HepG2 (cell line): ENCODE measurements at regions not wholly inside any gene's neighbourhood (a gene's known extent, or its start where the extent isn't known, plus 50 kb on each side); places are given as distances from the start of the nearest gene placed in this dataset.

Experiments used
- ATAC-seq: fragments of 200-7000 bp; cut with Tn5 transposase; 3 replicates; pipeline ENCODE4 v1.9.1; 2020; ENCODE audit warnings: mild to moderate bottlenecking, moderate library complexity
- BruUV-seq: library from RNA; stranded (reverse); fragments of 400-500 nt; replicated peaks from 2 replicates; lab custom pipeline; 2021; lab: Mats Ljungman, UMichigan
- CTCF ChIA-PET: fragments of 300-600 bp; formaldehyde crosslinking; extraction: SDS; loops from one replicate; lab custom pipeline; 2021; ENCODE audit warnings: low total read pairs, inconsistent platforms, low intra/inter-chr PET ratio; lab: Yijun Ruan, JAX
- POLR2A ChIA-PET: fragments of 350-600 bp; sonication (Branson Sonifier 250); formaldehyde crosslinking; loops from one replicate; lab custom pipeline; 2020; ENCODE audit warnings: antibody characterized with exemption, inconsistent platforms; lab: Yijun Ruan, JAX
- DNase-seq: peaks from one replicate; pipeline ENCODE4 v3.0.0-alpha.2; 2015; ENCODE audit warnings: low spot score
- FAIRE-seq: peaks from 3 replicates; lab custom pipeline; 2011; peaks lifted over from hg19 to GRCh38; lab: Jason Lieb, UNC
- H2AFZ ChIP-seq: one replicate; pipeline ENCODE4 v1.6.1; 2011; ENCODE audit warnings: low read length, inconsistent platforms
- H3K27ac ChIP-seq: fragments of 300-600 bp; 3 replicates; pipeline ENCODE4 v1.8.0; 2011; ENCODE audit warnings: mixed run types, mild to moderate bottlenecking, mixed read lengths, low read length, inconsistent platforms; ENCODE audit not compliant: insufficient read depth; ENCODE audit errors: extremely low read length
- H3K27me3 ChIP-seq, 2 experiments: fragments of 200-600 bp in 1 of 2; 2 replicates in 1 of 2; 3 replicates in 1 of 2; pipeline versions ENCODE4 v1.6.0 to v1.8.0; 2011; ENCODE audit warnings: low read length in 2 of 2, mild to moderate bottlenecking in 2 of 2, moderate library complexity in 2 of 2, inconsistent platforms in 1 of 2; ENCODE audit not compliant: insufficient read depth in 2 of 2, control insufficient read depth in 1 of 2
- H3K36me3 ChIP-seq, 2 experiments: fragments of 200-600 bp in 1 of 2; replicated peaks in 1 of 2; 2 replicates in 1 of 2; 3 replicates in 1 of 2; pipeline versions ENCODE4 v1.5.1 to v1.8.0; 2011; ENCODE audit warnings: low read length in 2 of 2, inconsistent platforms in 1 of 2; ENCODE audit not compliant: insufficient read depth in 2 of 2, control insufficient read depth in 1 of 2
- H3K4me1 ChIP-seq: 2 replicates; pipeline ENCODE4 v1.5.1; 2012; ENCODE audit warnings: low read length, inconsistent platforms; ENCODE audit not compliant: insufficient read depth
- H3K4me2 ChIP-seq: 2 replicates; pipeline ENCODE4 v1.6.0; 2011; ENCODE audit warnings: low read depth, low read length, inconsistent platforms
- H3K4me3 ChIP-seq, 3 experiments: fragments of 200-600 bp in 1 of 3; sonication (generic), shearing (Covaris generic) in 1 of 3; replicated peaks in 1 of 3; 2 replicates each; pipeline ENCODE4 v1.5.1; 2011 to 2016; ENCODE audit warnings: low read length in 3 of 3, inconsistent platforms in 2 of 3, low read depth in 2 of 3, mild to moderate bottlenecking in 2 of 3, control low read depth in 1 of 3, mixed read lengths in 1 of 3; ENCODE audit not compliant: insufficient read depth in 1 of 3
- H3K79me2 ChIP-seq: one replicate; pipeline ENCODE4 v1.6.1; 2011; ENCODE audit warnings: low read length, inconsistent platforms; ENCODE audit not compliant: insufficient read depth
- H3K9ac ChIP-seq: 2 replicates; pipeline ENCODE4 v1.6.0; 2011; ENCODE audit warnings: mild to moderate bottlenecking, low read depth, low read length, inconsistent platforms; ENCODE audit not compliant: insufficient read depth
- H3K9me3 ChIP-seq: 2 replicates; pipeline ENCODE4 v1.5.1; 2012; ENCODE audit warnings: mild to moderate bottlenecking, low read length
- H4K20me1 ChIP-seq: 2 replicates; pipeline ENCODE4 v1.6.0; 2011; ENCODE audit warnings: inconsistent platforms, mild to moderate bottlenecking, low read length, moderate library complexity; ENCODE audit not compliant: insufficient read depth
- HDAC6 ChIP-seq: fragments of 200-600 bp; sonication (generic); IDR thresholded peaks from 2 replicates; pipeline ENCODE4 v1.7.0; 2017; ENCODE audit warnings: mild to moderate bottlenecking, antibody characterized with exemption, low read length, low read depth
- HMGA1 ChIP-seq: sonication (generic); formaldehyde crosslinking; conservative IDR thresholded peaks from 2 replicates; pipeline ENCODE4 v1.4.0; 2020; ENCODE audit warnings: missing genetic modification reagents
- KDM5A ChIP-seq: fragments of 200-600 bp; sonication (generic); IDR thresholded peaks from 2 replicates; pipeline ENCODE4 v1.7.0; 2018; ENCODE audit warnings: antibody characterized with exemption, mild to moderate bottlenecking, low read length, borderline replicate concordance
- NFRKB ChIP-seq: fragments of 450-650 bp; IDR thresholded peaks from 2 replicates; pipeline ENCODE4 v1.6.1; 2017
- SKIL ChIP-seq: sonication (generic); formaldehyde crosslinking; IDR thresholded peaks from 2 replicates; pipeline ENCODE4 v1.8.0; 2022; ENCODE audit warnings: missing genetic modification reagents, mild to moderate bottlenecking, moderate library complexity, borderline replicate concordance
- TAF1 ChIP-seq: sonication (generic); formaldehyde crosslinking; IDR thresholded peaks from 2 replicates; pipeline ENCODE4 v1.4.0; 2020; ENCODE audit warnings: missing genetic modification reagents
- U2AF2 ChIP-seq: fragments of 200-400 bp; formaldehyde crosslinking; IDR thresholded peaks from 2 replicates; pipeline ENCODE4 v1.6.1; 2017; ENCODE audit warnings: low read depth, mild to moderate bottlenecking, low read length
- ZBTB49 ChIP-seq: sonication (generic); formaldehyde crosslinking; IDR thresholded peaks from 2 replicates; pipeline ENCODE4 v1.4.0; 2020; ENCODE audit warnings: missing genetic modification reagents, borderline replicate concordance
- ZFAT ChIP-seq: sonication (generic); formaldehyde crosslinking; conservative IDR thresholded peaks from 2 replicates; pipeline ENCODE4 v1.8.1; 2023; ENCODE audit warnings: missing genetic modification reagents, inconsistent platforms
- ZFP36L2 ChIP-seq: sonication (generic); formaldehyde crosslinking; IDR thresholded peaks from 2 replicates; pipeline ENCODE4 v1.4.0; 2020; ENCODE audit warnings: missing genetic modification reagents
- ZKSCAN5 ChIP-seq: sonication (generic); formaldehyde crosslinking; IDR thresholded peaks from 2 replicates; pipeline ENCODE4 v1.5.1; 2020; ENCODE audit warnings: mild to moderate bottlenecking, missing genetic modification reagents
- ZNF180 ChIP-seq: sonication (generic); formaldehyde crosslinking; IDR thresholded peaks from 2 replicates; pipeline ENCODE4 v1.4.0; 2020; ENCODE audit warnings: low read depth, missing genetic modification reagents, borderline replicate concordance
- ZNF354B ChIP-seq: sonication (generic); formaldehyde crosslinking; IDR thresholded peaks from 2 replicates; pipeline ENCODE4 v1.8.0; 2022; ENCODE audit warnings: mild to moderate bottlenecking, missing genetic modification reagents
- WGBS: methylation state at CpG from one replicate; pipeline ENCODE4 v1.1.6; 2017; ENCODE audit warnings: low lambda C conversion rate; 5-methylcytosine and 5-hydroxymethylcytosine counted together
- in situ Hi-C: cut with HindIII; loops from 2 replicates; pipeline ENCODE4 v1.10.0; 2017; ENCODE audit warnings: low pct_unique_long_range_greater_than_20kb; ENCODE audit not compliant: extremely low pct_ligation_motif_present
- intact Hi-C: fragments of 100-400 bp; cut with micrococcal nuclease; formaldehyde crosslinking; loops from one replicate; pipeline ENCODE4 v1.10.0; 2022; ENCODE audit not compliant: unreplicated experiment
- TF ChIP-seq, protein P1 (sequence below): sonication (generic); formaldehyde crosslinking; IDR thresholded peaks from 2 replicates; pipeline ENCODE4 v1.5.1; 2020; ENCODE audit warnings: missing genetic modification reagents, mild to moderate bottlenecking, borderline replicate concordance

- Histone ChIP-seq H2AFZ (no peak overlapping the region), H4K20me1 (no peaks in the 10 kb centered on the region; the same call in 1 of the 2 replicates), H3K4me3 (no peak overlapping the region), H3K36me3 (no peaks in the 10 kb centered on the region), H3K79me2 (no peaks in the 10 kb centered on the region), H3K27me3 (peaks cover 0 to 16% of the 10 kb centered on the region in 2 experiments; a peak in 2 of 5 replicates), H3K4me1 (no peaks in the 10 kb centered on the region), H3K4me2 (no peak overlapping the region), H3K9me3 (no peaks in the 10 kb centered on the region), H3K9ac (no peak overlapping the region), H3K27ac (no peak overlapping the region)
- BruUV-seq, result no TSS peak
- ATAC-seq (no peak), FAIRE-seq (no peak), DNase-seq (no peak)
- in situ Hi-C loops, result no loop called here
- CTCF ChIA-PET, result no interaction called here
- intact Hi-C loops, result no loop called here
- TF ChIP-seq KDM5A, result no peak
- TF ChIP-seq, protein P1, sequence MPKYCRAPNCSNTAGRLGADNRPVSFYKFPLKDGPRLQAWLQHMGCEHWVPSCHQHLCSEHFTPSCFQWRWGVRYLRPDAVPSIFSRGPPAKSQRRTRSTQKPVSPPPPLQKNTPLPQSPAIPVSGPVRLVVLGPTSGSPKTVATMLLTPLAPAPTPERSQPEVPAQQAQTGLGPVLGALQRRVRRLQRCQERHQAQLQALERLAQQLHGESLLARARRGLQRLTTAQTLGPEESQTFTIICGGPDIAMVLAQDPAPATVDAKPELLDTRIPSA (CRISPR knock-in tag), result no peak
- no peak for TF ChIP-seq HDAC6
- no peak for TF ChIP-seq ZFP36L2 (CRISPR knock-in tag)
- TF ChIP-seq ZNF180 (CRISPR knock-in tag), result no peak
- TF ChIP-seq NFRKB, result no peak
- TF ChIP-seq TAF1 (CRISPR knock-in tag), result no peak
- 25% methylated on average over 4 of the region's 4 CpGs for WGBS
- POLR2A ChIA-PET, result no interaction called here
Observed at GRCh38 chr7:132730105-132730504, 153.8 kb upstream of the PLXNA4 start.

DNA sequence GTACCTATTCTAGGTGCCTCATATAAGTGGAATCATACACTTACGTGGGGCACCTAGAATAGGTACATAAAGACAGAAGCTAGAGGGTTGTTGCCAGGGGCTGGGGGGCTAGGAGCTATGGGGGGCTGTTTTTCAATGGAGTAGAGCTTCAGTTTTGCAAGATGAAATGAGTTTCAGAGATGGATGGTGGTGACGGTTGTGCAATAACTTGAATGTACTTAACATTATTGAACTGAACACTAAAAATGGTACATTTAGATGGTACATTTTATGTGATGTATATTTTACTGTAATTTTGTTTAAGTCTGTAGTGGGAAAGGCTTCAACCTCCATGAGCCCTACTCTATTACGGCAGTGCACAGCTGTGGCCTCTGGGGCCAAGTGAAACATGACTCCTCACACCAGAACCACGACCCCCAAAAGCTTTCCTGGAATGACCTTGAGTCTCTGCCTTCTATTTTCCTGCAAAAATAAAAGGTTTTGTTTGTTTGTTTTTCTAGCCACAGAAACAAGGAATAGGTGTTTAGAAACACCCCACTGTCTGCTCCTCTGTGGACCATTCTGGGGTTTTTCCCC is 147.3 kb upstream of the PLXNA4 start:
- H3K27me3 ChIP-seq, result peaks cover 0 to 25% of the 10 kb centered on the region in 2 experiments; a peak in 2 of 5 replicates
- no peak overlapping the region for H3K27ac ChIP-seq
- no peak overlapping the region for H3K4me3 ChIP-seq
- in situ Hi-C loops (loop anchor here (25.0 kb wide), 2 partner anchors 489 to 714 kb away; no protein-coding TSS in a partner anchor), intact Hi-C loops (no loop called here)
- no peaks in the 10 kb centered on the region for H3K36me3 ChIP-seq
- POLR2A ChIA-PET, result no interaction called here
- no TSS peak for BruUV-seq
- CTCF ChIA-PET, result no interaction called here
- DNase-seq (no peak), FAIRE-seq (no peak), ATAC-seq (peak; percentile 55; the same call in 2 of the 3 replicates)
- H3K9ac ChIP-seq, result no peak overlapping the region
- 33% methylated on average over 4 of the region's 4 CpGs for WGBS
- no peaks in the 10 kb centered on the region for H4K20me1 ChIP-seq
- H3K79me2 ChIP-seq, result no peaks in the 10 kb centered on the region
- H2AFZ ChIP-seq, result no peak overlapping the region
- H3K4me2 ChIP-seq, result no peak overlapping the region
- H3K9me3 ChIP-seq, result no peaks in the 10 kb centered on the region
- no peaks in the 10 kb centered on the region for H3K4me1 ChIP-seq
- TF ChIP-seq ZBTB49 (CRISPR knock-in tag), result no peak
- TF ChIP-seq SKIL, result no peak
- no peak for TF ChIP-seq U2AF2
- no peak for TF ChIP-seq HMGA1 (CRISPR knock-in tag)
- no peak for TF ChIP-seq ZNF354B
- TF ChIP-seq ZKSCAN5 (CRISPR knock-in tag), result no peak
- no peak for TF ChIP-seq ZFAT
